ENCODE measurements at regions not wholly inside any gene's neighbourhood (a gene's known extent, or its start where the extent isn't known, plus 50 kb on each side); places are given as distances from the start of the nearest gene placed in this dataset.

- Histone ChIP-seq H3K9me3 (no peaks in the 10 kb centered on the region), H3K4me3 (ENCODE audit: low read depth in 2 of 2, low read length in 1 of 2) (no peak overlapping the region), H4K20me1 (ENCODE audit: insufficient read depth) (no peaks in the 10 kb centered on the region), H3K79me2 (ENCODE audit: insufficient read depth) (no peaks in the 10 kb centered on the region), H3F3A (replicated peaks; ENCODE audit: insufficient read depth) (no peaks in the 10 kb centered on the region), H3K4me1 (ENCODE audit: control insufficient read depth in 1 of 2, insufficient read depth in 2 of 2, low read depth in 1 of 2, low read length in 1 of 2) (no peaks in the 10 kb centered on the region), H3K27me3 (ENCODE audit: insufficient read depth) (no peaks in the 10 kb centered on the region), H3K36me3 (replicated peaks in 1 of 2; ENCODE audit: control insufficient read depth in 1 of 2, insufficient read depth in 2 of 2, low read length in 1 of 2) (no peaks in the 10 kb centered on the region), H3K9me2 (no peaks in the 10 kb centered on the region), H3K27ac (ENCODE audit: low read depth in 2 of 2, low read length in 1 of 2) (no peak overlapping the region), H3K4me2 (no peak overlapping the region), H2AFZ (ENCODE audit: low read depth) (no peak overlapping the region), H3K9ac (no peak overlapping the region)
- CTCF ChIA-PET, result no interaction called here
- no peak for DNase-seq
- POLR2A ChIA-PET, result no interaction called here
- TF ChIP-seq USF1 (IDR thresholded peaks at IDR 0.05; ENCODE audit: borderline replicate concordance, low read depth), result no peak
- TF ChIP-seq CHD2 (IDR thresholded peaks at IDR 0.05; ENCODE audit: low read length, partially characterized antibody), result no peak
- TF ChIP-seq MEF2A (IDR thresholded peaks at IDR 0.05; ENCODE audit: borderline replicate concordance, low read depth), result no peak
- TF ChIP-seq EP300 (IDR thresholded peaks at IDR 0.05; ENCODE audit: borderline replicate concordance in 1 of 2, low read depth in 1 of 2, low read length in 1 of 2), result no peak
- no peak for TF ChIP-seq SIN3A (IDR thresholded peaks at IDR 0.05; ENCODE audit: borderline replicate concordance, low read depth, low read length)
- TF ChIP-seq ZBTB33 (IDR thresholded peaks at IDR 0.05; ENCODE audit: borderline replicate concordance, low read depth), result no peak
- no peak for TF ChIP-seq GATA2 (CRISPR knock-in tag; IDR thresholded peaks at IDR 0.05)
- no peak for TF ChIP-seq RCOR1 (IDR thresholded peaks at IDR 0.05; ENCODE audit: low read length)
- WGBS (ENCODE audit: low lambda C conversion rate), result 14% methylated on average over 8 of the region's 8 CpGs
Measured at GRCh38 chr15:96042734-96043224, 287.7 kb upstream of the NR2F2 start.

- CTCF ChIA-PET, result no interaction called here
Measured at GRCh38 chr15:96043591-96044171, 286.8 kb upstream of the NR2F2 start.

More at GRCh38 chr15:96043591-96044171, 286.8 kb upstream of the NR2F2 start:
- no peak overlapping the region for H3K4me3 ChIP-seq (ENCODE audit: low read depth in 2 of 2, low read length in 1 of 2)
- H3K4me2 ChIP-seq, result no peak overlapping the region
- H4K20me1 ChIP-seq (ENCODE audit: insufficient read depth), result no peaks in the 10 kb centered on the region
- H3K9ac ChIP-seq, result no peak overlapping the region
- H3K4me1 ChIP-seq (ENCODE audit: control insufficient read depth in 1 of 2, insufficient read depth in 2 of 2, low read depth in 1 of 2, low read length in 1 of 2), result no peaks in the 10 kb centered on the region
- TF ChIP-seq PBX3 (IDR thresholded peaks at IDR 0.05) (no peak), RXRA (IDR thresholded peaks at IDR 0.05; ENCODE audit: borderline replicate concordance, low read depth) (no peak), MXI1 (IDR thresholded peaks at IDR 0.05; ENCODE audit: low read depth, low read length) (no peak), CTCF (IDR thresholded peaks at IDR 0.05) (no peak), TCF12 (IDR thresholded peaks at IDR 0.05) (no peak), FOXJ3 (CRISPR knock-in tag; IDR thresholded peaks at IDR 0.05) (no peak), MEF2A (IDR thresholded peaks at IDR 0.05; ENCODE audit: borderline replicate concordance, low read depth) (no peak), MAX (IDR thresholded peaks at IDR 0.05; ENCODE audit: low read depth) (no peak), CHD2 (IDR thresholded peaks at IDR 0.05; ENCODE audit: low read length, partially characterized antibody) (no peak), POLR2AphosphoS5 (IDR thresholded peaks at IDR 0.05; ENCODE audit: low read depth, low read length) (no peak), TEAD4 (IDR thresholded peaks at IDR 0.05; ENCODE audit: borderline replicate concordance, insufficient read depth) (no peak), RFX5 (IDR thresholded peaks at IDR 0.05; ENCODE audit: low read length) (no peak), EZH2phosphoT487 (IDR thresholded peaks at IDR 0.05; ENCODE audit: borderline replicate concordance, low read depth) (no peak), JUND (IDR thresholded peaks at IDR 0.05) (no peak), YY1 (IDR thresholded peaks at IDR 0.05; ENCODE audit: low read depth) (no peak), EP300 (IDR thresholded peaks at IDR 0.05; ENCODE audit: borderline replicate concordance in 1 of 2, low read depth in 1 of 2, low read length in 1 of 2) (no peak), TAF1 (IDR thresholded peaks at IDR 0.05; ENCODE audit: borderline replicate concordance, low read depth, low read length) (no peak), SIN3A (IDR thresholded peaks at IDR 0.05; ENCODE audit: borderline replicate concordance, low read depth, low read length) (no peak)
- no peaks in the 10 kb centered on the region for H3K79me2 ChIP-seq (ENCODE audit: insufficient read depth)
- no peaks in the 10 kb centered on the region for H3K27me3 ChIP-seq (ENCODE audit: insufficient read depth)
- WGBS (ENCODE audit: low lambda C conversion rate), result 12% methylated on average over 7 of the region's 7 CpGs
- no peak overlapping the region for H2AFZ ChIP-seq (ENCODE audit: low read depth)
- H3F3A ChIP-seq (replicated peaks; ENCODE audit: insufficient read depth), result no peaks in the 10 kb centered on the region
- POLR2A ChIA-PET, result no interaction called here
- no peak overlapping the region for H3K27ac ChIP-seq (ENCODE audit: low read depth in 2 of 2, low read length in 1 of 2)
- H3K9me3 ChIP-seq, result no peaks in the 10 kb centered on the region
- DNase-seq, result no peak
- H3K36me3 ChIP-seq (replicated peaks in 1 of 2; ENCODE audit: control insufficient read depth in 1 of 2, insufficient read depth in 2 of 2, low read length in 1 of 2), result no peaks in the 10 kb centered on the region
- H3K9me2 ChIP-seq, result no peaks in the 10 kb centered on the region
